ENCODE measurements at regions not wholly inside any gene's neighbourhood (a gene's known extent, or its start where the extent isn't known, plus 50 kb on each side); places are given as distances from the start of the nearest gene placed in this dataset.

GRCh38 chr4:108561116-108561515 lies 59.3 kb upstream of the RPL34 start:
- TF ChIP-seq POLR2A (IDR thresholded peaks at IDR 0.05) = no peak
- TF ChIP-seq, protein P1, sequence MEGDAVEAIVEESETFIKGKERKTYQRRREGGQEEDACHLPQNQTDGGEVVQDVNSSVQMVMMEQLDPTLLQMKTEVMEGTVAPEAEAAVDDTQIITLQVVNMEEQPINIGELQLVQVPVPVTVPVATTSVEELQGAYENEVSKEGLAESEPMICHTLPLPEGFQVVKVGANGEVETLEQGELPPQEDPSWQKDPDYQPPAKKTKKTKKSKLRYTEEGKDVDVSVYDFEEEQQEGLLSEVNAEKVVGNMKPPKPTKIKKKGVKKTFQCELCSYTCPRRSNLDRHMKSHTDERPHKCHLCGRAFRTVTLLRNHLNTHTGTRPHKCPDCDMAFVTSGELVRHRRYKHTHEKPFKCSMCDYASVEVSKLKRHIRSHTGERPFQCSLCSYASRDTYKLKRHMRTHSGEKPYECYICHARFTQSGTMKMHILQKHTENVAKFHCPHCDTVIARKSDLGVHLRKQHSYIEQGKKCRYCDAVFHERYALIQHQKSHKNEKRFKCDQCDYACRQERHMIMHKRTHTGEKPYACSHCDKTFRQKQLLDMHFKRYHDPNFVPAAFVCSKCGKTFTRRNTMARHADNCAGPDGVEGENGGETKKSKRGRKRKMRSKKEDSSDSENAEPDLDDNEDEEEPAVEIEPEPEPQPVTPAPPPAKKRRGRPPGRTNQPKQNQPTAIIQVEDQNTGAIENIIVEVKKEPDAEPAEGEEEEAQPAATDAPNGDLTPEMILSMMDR (IDR thresholded peaks at IDR 0.05) = no peak

All from testis (tissue), 2 donors.